ENCODE measurements at regions not wholly inside any gene's neighbourhood (a gene's known extent, or its start where the extent isn't known, plus 50 kb on each side); places are given as distances from the start of the nearest gene placed in this dataset.
"Not testable (repeated sequence)": the region's sequence is repeated elsewhere in the genome, so short reads cannot be mapped to it uniquely, and the experiment has no call there.

DNA sequence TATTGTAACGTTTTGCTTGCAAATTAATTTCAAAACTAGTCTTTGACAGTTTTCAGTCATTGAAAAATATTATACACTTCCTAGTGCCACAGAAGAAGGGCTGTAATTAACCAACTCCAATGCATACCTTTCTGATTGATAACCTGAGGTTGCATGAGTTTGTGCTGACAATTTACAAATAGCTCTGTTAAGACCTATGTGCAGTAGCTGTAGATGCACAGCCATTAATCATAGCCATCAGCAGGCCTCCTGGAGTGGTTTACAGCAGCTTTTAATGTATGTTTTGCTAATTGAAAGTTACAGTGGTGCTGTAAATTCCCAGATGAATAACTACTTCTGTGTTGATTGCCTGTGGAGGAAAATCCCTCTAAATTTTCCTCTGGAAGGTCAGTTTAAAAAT is 758.1 kb downstream of the SH3BGRL start:
- Histone ChIP-seq H3K4me3 (ENCODE audit: control insufficient read depth in 2 of 3, extremely low read depth in 1 of 3, insufficient read depth in 2 of 3, low read depth in 1 of 3, low read length in 3 of 3) (no peak overlapping the region), H3K9ac (ENCODE audit: control insufficient read depth, extremely low read depth, insufficient read depth, low read length) (no peak overlapping the region), H3K27me3 (ENCODE audit: control insufficient read depth, extremely low read depth, insufficient read depth, low read length) (no peaks in the 10 kb centered on the region), H3K36me3 (ENCODE audit: control insufficient read depth in 2 of 2, extremely low read depth in 1 of 2, insufficient read depth in 2 of 2, low read length in 2 of 2) (no peaks in the 10 kb centered on the region), H3K4me2 (ENCODE audit: control insufficient read depth, extremely low read depth, insufficient read depth, low read depth, low read length) (no peak overlapping the region), H3K9me3 (ENCODE audit: control insufficient read depth, low read depth, low read length) (no peaks in the 10 kb centered on the region), H3K9me1 (ENCODE audit: control insufficient read depth, extremely low read depth, insufficient read depth, low read length) (no peaks in the 10 kb centered on the region), H2AFZ (ENCODE audit: control insufficient read depth, low read length) (no peak overlapping the region), H3K27ac (ENCODE audit: control insufficient read depth, insufficient read depth, low read length) (no peak overlapping the region), H3K4me1 (ENCODE audit: control insufficient read depth, extremely low read depth, insufficient read depth, low read length) (no peaks in the 10 kb centered on the region), H4K20me1 (ENCODE audit: control insufficient read depth, extremely low read depth, insufficient read depth, low read length) (no peaks in the 10 kb centered on the region), H3K79me2 (ENCODE audit: control insufficient read depth, insufficient read depth, low read length) (no peaks in the 10 kb centered on the region)
- FAIRE-seq (no peak), DNase-seq (ENCODE audit: low read depth, low spot score) (no peak)
- TF ChIP-seq EZH2 (IDR thresholded peaks at IDR 0.05; ENCODE audit: low read length): no peak
- TF ChIP-seq, protein P1, sequence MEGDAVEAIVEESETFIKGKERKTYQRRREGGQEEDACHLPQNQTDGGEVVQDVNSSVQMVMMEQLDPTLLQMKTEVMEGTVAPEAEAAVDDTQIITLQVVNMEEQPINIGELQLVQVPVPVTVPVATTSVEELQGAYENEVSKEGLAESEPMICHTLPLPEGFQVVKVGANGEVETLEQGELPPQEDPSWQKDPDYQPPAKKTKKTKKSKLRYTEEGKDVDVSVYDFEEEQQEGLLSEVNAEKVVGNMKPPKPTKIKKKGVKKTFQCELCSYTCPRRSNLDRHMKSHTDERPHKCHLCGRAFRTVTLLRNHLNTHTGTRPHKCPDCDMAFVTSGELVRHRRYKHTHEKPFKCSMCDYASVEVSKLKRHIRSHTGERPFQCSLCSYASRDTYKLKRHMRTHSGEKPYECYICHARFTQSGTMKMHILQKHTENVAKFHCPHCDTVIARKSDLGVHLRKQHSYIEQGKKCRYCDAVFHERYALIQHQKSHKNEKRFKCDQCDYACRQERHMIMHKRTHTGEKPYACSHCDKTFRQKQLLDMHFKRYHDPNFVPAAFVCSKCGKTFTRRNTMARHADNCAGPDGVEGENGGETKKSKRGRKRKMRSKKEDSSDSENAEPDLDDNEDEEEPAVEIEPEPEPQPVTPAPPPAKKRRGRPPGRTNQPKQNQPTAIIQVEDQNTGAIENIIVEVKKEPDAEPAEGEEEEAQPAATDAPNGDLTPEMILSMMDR (optimal IDR thresholded peaks at IDR 0.05 in 1 of 3, IDR thresholded peaks at IDR 0.05 in 1 of 3, conservative IDR thresholded peaks at IDR 0.05 in 1 of 3; ENCODE audit: extremely low read depth in 1 of 3, insufficient read depth in 2 of 3, low read length in 3 of 3): no peak
- dilution Hi-C loops (cut with MboI; ENCODE audit: extremely low pct_ligation_motif_present, low sequenced_read_pairs): no loop called here

DNA sequence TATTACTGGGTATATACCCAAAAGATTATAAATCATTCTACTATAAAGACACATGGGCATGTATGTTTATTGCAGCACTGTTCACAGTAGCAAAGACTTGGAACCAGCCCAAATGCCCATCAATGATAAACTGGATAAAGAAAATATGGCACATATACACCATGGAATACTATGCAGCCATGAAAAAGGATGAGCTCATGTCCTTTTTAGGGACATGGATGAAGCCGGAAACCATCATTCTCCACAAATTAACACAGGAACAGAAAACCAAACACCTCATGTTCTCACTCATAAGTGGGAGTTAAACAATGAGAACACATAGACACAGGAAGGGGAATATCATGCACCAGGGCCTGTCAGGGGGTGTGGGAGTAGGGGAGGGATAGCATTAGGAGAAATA is 772.5 kb downstream of the SH3BGRL start:
- H3K4me2 ChIP-seq (ENCODE audit: control insufficient read depth, extremely low read depth, insufficient read depth, low read depth, low read length); H3K9me1 ChIP-seq (ENCODE audit: control insufficient read depth, extremely low read depth, insufficient read depth, low read length); H3K27me3 ChIP-seq (ENCODE audit: control insufficient read depth, extremely low read depth, insufficient read depth, low read length); H3K9me3 ChIP-seq (ENCODE audit: control insufficient read depth, low read depth, low read length); H3K36me3 ChIP-seq (ENCODE audit: control insufficient read depth in 2 of 2, extremely low read depth in 1 of 2, insufficient read depth in 2 of 2, low read length in 2 of 2); H3K27ac ChIP-seq (ENCODE audit: control insufficient read depth, insufficient read depth, low read length); FAIRE-seq; H3K79me2 ChIP-seq (ENCODE audit: control insufficient read depth, insufficient read depth, low read length); dilution Hi-C loops (cut with MboI; ENCODE audit: extremely low pct_ligation_motif_present, low sequenced_read_pairs); H4K20me1 ChIP-seq (ENCODE audit: control insufficient read depth, extremely low read depth, insufficient read depth, low read length); H3K4me1 ChIP-seq (ENCODE audit: control insufficient read depth, extremely low read depth, insufficient read depth, low read length); H3K9ac ChIP-seq (ENCODE audit: control insufficient read depth, extremely low read depth, insufficient read depth, low read length); H2AFZ ChIP-seq (ENCODE audit: control insufficient read depth, low read length); H3K4me3 ChIP-seq (ENCODE audit: control insufficient read depth in 2 of 3, extremely low read depth in 1 of 3, insufficient read depth in 2 of 3, low read depth in 1 of 3, low read length in 3 of 3); DNase-seq (ENCODE audit: low read depth, low spot score): not testable (repeated sequence)

DNA sequence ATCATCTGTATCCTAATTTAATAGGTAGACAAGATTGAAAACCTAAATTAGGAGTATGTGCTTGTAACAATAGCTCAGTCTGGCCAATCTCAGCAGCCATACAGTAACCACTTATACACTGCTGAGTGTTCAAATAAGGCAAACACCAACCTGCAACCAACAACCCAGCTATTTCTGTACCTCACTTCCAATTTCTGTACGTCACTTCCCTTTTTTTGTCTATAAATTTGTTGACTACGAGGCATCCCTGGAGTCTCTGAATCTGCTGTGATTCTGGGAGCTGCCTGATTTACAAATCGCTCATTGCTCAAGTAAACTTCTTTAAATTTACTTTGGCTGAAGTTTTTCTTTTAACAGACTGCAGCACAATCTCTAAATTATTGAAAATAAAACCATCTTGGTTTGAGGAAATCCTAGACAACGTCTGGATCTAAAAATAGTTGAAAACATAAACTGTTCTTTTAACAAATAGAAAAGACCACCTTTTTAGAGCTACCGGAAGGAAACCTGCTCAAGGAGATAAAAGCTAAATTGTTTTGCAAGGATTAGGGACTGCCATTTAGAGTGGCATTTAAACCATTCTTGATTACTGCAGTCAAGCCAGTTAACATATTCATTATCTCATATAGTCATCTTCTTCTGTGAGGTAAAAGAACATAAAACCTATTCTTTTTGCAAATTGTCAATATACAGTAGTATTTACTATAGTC is 778.1 kb downstream of the SH3BGRL start:
- H3K79me2 ChIP-seq (ENCODE audit: control insufficient read depth, insufficient read depth, low read length): no peaks in the 10 kb centered on the region
- no peaks in the 10 kb centered on the region for H3K27me3 ChIP-seq (ENCODE audit: control insufficient read depth, extremely low read depth, insufficient read depth, low read length)
- no peaks in the 10 kb centered on the region for H3K9me1 ChIP-seq (ENCODE audit: control insufficient read depth, extremely low read depth, insufficient read depth, low read length)
- FAIRE-seq: no peak
- no peak overlapping the region for H2AFZ ChIP-seq (ENCODE audit: control insufficient read depth, low read length)
- no peak overlapping the region for H3K4me3 ChIP-seq (ENCODE audit: control insufficient read depth in 2 of 3, extremely low read depth in 1 of 3, insufficient read depth in 2 of 3, low read depth in 1 of 3, low read length in 3 of 3)
- no peak overlapping the region for H3K27ac ChIP-seq (ENCODE audit: control insufficient read depth, insufficient read depth, low read length)
- no peaks in the 10 kb centered on the region for H3K4me1 ChIP-seq (ENCODE audit: control insufficient read depth, extremely low read depth, insufficient read depth, low read length)
- H3K36me3 ChIP-seq (ENCODE audit: control insufficient read depth in 2 of 2, extremely low read depth in 1 of 2, insufficient read depth in 2 of 2, low read length in 2 of 2): no peaks in the 10 kb centered on the region
- dilution Hi-C loops (cut with MboI; ENCODE audit: extremely low pct_ligation_motif_present, low sequenced_read_pairs): no loop called here
- no peak for DNase-seq (ENCODE audit: low read depth, low spot score)
- H3K4me2 ChIP-seq (ENCODE audit: control insufficient read depth, extremely low read depth, insufficient read depth, low read depth, low read length): no peak overlapping the region
- H3K9me3 ChIP-seq (ENCODE audit: control insufficient read depth, low read depth, low read length): peaks cover 2% of the 10 kb centered on the region
- no peak overlapping the region for H3K9ac ChIP-seq (ENCODE audit: control insufficient read depth, extremely low read depth, insufficient read depth, low read length)
- H4K20me1 ChIP-seq (ENCODE audit: control insufficient read depth, extremely low read depth, insufficient read depth, low read length): no peaks in the 10 kb centered on the region
- TF ChIP-seq EZH2 (IDR thresholded peaks at IDR 0.05; ENCODE audit: low read length): no peak
- TF ChIP-seq, protein P1 (optimal IDR thresholded peaks at IDR 0.05 in 1 of 3, IDR thresholded peaks at IDR 0.05 in 1 of 3, conservative IDR thresholded peaks at IDR 0.05 in 1 of 3; ENCODE audit: extremely low read depth in 1 of 3, insufficient read depth in 2 of 3, low read length in 3 of 3): no peak

DNA sequence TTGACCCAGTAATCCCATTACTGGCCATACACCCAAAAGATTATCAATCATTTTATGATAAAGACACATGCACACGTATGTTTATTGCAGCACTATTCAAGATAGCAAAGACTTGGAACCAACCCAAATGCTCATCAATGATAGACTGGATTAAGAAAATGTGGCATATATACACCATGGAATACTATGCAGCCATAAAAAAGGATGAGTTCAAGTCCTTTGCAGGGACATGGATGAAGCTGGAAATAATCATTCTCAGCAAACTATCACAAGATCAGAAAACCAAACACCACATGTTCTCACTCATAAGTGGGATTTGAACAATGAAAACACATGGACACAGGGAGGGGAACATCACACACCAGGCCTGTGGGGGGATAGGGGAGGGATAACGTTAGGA is 785.3 kb downstream of the SH3BGRL start:
- H3K4me3 ChIP-seq (ENCODE audit: control insufficient read depth in 2 of 3, extremely low read depth in 1 of 3, insufficient read depth in 2 of 3, low read depth in 1 of 3, low read length in 3 of 3); FAIRE-seq; dilution Hi-C loops (cut with MboI; ENCODE audit: extremely low pct_ligation_motif_present, low sequenced_read_pairs); H3K27ac ChIP-seq (ENCODE audit: control insufficient read depth, insufficient read depth, low read length); H3K79me2 ChIP-seq (ENCODE audit: control insufficient read depth, insufficient read depth, low read length); H3K9me1 ChIP-seq (ENCODE audit: control insufficient read depth, extremely low read depth, insufficient read depth, low read length); H3K27me3 ChIP-seq (ENCODE audit: control insufficient read depth, extremely low read depth, insufficient read depth, low read length); H3K4me1 ChIP-seq (ENCODE audit: control insufficient read depth, extremely low read depth, insufficient read depth, low read length); H3K9ac ChIP-seq (ENCODE audit: control insufficient read depth, extremely low read depth, insufficient read depth, low read length); H3K36me3 ChIP-seq (ENCODE audit: control insufficient read depth in 2 of 2, extremely low read depth in 1 of 2, insufficient read depth in 2 of 2, low read length in 2 of 2); H2AFZ ChIP-seq (ENCODE audit: control insufficient read depth, low read length); DNase-seq (ENCODE audit: low read depth, low spot score); H3K4me2 ChIP-seq (ENCODE audit: control insufficient read depth, extremely low read depth, insufficient read depth, low read depth, low read length); H3K9me3 ChIP-seq (ENCODE audit: control insufficient read depth, low read depth, low read length); H4K20me1 ChIP-seq (ENCODE audit: control insufficient read depth, extremely low read depth, insufficient read depth, low read length): not testable (repeated sequence)
